ENCODE measurements at regions not wholly inside any gene's neighbourhood (a gene's known extent, or its start where the extent isn't known, plus 50 kb on each side); places are given as distances from the start of the nearest gene placed in this dataset.
"Not testable (repeated sequence)": the region's sequence is repeated elsewhere in the genome, so short reads cannot be mapped to it uniquely, and the experiment has no call there.

DNA sequence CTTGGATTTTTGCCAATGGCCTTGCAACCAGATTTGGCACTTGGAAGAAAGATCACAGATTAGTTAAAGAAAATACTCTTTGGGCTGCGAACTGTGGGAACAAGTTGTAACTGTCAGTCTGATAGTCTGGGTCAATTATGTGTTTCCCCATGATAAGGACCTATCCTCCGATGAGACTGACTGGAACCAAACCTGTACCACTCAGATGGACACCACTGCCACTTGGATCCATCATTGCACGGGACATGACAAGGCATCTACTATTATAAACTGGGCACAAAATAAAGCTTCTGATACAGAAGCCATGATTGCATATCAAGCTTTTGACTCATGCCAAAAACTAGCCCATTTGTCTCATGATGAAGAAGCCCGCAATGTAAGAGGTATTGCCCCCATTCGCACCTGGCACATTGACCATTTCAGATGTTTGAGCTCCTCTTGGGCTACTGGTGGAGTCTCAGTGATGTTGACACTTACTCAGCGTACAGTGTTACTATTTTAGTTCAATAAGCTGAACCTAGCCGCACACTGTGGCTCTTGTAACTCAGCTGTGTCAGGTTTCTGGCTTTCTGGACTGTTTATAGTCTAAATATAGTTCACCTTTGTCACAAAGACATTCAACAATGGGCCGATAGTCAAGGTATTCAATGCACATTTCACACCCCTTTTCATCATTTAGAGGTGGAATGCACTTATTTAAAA is 179.8 kb upstream of the RBBP8 start:
- DNase-seq: no peak

DNA sequence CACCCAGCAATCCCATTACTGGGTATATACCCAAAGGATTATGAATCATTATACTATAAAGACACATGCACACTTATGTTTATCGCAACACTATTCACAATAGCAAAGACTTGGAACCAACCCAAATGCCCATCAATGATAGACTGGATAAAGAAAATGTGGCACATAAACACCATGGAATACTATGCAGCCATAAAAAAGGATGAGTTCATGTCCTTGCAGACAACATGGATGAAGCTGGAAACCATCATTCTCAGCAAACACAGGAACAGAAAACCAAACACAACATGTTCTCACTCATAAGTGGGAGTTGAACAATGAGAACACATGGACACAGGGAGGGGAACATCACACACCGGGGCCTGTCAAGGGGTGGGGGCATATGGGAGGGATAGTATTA is 169.1 kb upstream of the RBBP8 start:
- DNase-seq: not testable (repeated sequence)

- DNase-seq: no peak
Observed at GRCh38 chr18:22765896-22766295, 167.2 kb upstream of the RBBP8 start.

DNA sequence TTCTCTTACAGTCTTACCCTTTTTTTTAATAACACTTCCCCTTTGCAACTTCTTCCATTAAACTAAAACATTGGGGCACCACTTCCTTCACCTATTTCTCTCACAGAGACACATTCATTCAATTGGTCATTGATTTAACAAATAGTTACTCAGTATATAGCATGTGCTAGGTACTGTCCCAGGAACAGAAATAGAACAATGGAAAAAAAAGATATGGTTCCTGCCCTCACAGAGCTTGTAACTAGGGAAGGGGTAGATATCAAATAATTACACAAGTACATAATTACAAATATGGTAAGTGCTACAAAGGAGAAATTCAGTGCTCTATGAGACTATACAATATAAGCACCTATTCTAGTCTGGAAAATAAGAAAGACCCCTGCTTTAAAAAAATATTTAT is 165.5 kb upstream of the RBBP8 start:
- DNase-seq: no peak

DNA sequence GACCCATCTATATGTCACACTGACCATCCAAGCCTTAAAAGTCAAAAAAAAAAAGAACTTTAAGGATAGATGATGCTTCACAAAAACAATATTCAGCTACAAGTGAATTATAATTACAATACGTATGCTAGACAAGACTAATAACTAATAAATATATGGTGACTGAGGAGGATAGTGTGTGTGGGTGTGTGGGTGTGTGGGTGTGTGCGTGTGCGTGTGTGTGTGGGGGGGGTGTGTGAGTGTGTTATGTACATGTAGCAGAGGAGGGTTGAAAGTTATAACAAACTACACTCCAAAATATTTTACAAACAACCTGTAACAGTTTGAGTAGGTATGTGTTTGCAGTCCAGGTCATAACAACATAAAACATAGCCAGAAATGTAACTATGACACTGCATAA is 159.2 kb upstream of the RBBP8 start:
- no peak for DNase-seq

- no peak for DNase-seq
Observed at GRCh38 chr18:22778996-22779395, 154.1 kb upstream of the RBBP8 start.

DNA sequence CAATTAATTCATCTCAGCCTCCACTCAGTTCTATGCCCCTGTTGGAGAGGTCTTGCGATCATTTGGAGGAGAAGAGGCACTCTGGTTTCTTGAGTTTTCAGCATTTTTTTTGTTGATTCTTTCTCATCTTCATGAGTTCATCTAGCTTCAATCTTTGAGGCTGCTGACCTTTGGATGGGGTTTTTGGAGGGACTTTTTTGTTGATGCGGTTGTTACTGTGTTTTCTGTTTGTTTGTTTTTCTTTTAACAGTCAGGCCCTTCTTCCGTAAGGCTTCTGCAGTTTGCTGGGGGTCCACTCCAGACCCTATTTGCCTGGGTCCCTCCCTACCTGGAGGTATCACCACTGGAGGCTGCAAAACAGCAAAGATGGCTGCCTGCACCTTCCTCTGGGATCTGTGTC is 149.9 kb upstream of the RBBP8 start:
- DNase-seq: no peak

DNA sequence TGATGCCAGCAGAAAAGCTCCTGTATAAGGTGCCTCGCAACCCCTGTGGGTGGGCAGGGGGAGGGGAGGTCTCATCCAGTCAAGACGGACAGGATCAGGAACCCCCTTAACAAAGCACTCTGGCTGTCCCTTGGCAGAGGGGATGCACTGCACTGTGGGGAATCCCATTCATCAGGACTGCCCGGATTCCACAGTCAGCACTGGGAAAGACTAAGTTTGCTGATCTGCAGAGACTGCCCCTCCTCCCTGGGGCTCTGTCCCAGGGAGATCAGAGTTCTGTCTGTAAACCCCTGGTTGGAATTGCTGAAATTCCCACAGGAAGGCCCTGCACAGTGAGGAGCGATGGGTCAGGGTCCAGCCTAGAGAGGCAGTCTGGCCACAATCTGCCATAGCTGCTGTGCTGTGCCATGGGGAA is 149.5 kb upstream of the RBBP8 start:
- no peak for DNase-seq

DNA sequence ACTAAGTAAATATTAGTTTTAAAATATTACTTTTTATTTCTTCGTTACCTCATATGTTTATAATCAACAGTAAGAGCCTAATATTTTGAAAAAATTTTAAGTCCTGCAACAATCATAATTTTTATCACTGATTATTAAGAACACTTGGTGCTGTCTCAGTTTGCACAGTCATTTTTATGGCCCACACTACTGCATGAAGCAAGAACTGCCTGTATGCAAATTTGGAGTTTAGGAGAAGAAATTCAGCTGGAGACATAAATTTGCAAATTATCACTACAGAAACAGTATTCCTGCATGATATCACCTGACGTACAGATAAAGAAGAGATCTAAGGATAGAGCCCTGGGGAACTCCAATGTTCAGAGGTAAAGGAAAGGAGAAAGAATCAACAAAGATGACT is 144.1 kb upstream of the RBBP8 start:
- DNase-seq: no peak

GRCh38 chr18:22789600-22789999 is 143.5 kb upstream of the RBBP8 start:
- no peak for DNase-seq

DNA sequence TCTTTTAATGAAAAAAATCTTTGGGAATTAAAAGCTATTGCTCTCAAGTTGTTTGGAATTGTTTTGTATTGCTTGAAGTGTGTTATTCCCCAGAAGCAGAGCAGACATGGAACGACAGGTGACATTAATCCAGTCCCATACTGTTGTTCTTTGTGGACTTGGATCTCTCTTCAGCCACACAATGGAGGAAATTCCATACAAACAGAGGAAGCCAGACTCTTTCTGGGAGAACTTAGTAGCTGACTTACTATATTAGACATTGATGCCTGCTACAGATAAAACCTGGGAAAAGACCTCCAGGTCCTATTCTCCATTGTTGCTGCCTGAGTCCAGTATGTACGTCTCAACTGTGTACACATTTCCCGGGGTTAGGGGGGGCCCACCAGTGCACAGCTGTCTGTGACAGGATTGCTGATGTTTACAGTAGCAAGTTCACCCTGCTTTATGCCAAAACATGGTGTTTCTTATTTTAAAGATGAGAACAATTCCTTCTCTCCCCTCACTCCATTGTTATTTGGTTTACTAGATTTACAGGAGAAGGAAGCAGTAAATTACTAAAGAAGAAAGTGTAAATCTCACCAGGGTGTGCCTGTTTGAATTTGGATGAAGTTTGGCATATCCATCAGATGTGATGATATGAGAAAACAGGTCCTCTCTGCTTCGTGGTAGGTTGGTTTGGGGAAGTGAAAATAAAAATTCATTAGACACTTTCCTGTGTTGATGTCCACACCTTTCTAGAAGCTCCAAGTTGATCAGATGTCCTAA is 142.4 kb upstream of the RBBP8 start:
- no peak for DNase-seq

DNA sequence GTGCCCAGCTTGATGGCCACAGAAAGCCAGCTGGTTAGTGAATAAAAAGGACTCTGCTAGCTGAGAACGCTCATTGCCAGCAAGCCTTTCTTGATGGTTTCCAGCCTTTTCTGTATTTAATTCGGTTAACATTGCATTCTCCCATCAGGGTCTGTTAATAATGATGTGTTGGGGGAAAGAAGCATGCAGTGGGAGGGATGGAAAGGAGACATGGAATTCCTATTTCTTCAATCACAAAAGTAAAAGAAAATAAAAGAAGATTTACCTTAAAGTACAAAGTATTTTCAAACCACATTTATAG is 141.9 kb upstream of the RBBP8 start:
- no peak for DNase-seq

DNA sequence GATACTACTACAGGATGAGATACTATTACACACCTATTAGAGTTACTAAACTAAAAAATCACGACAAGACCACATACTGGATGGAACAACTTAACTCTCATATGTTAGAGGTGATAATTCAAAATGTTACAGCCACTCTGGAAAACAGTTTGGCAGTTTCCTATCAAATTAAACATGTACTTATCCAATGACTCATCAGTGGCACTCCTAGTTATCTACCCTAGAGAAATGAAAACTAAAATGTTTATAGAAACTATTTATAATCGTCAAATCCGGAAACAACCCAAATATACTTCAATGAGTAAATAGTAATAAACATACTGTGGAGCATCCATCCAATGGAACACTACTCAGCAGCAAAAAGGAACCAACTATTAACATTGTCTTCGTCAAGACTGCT is 137.0 kb upstream of the RBBP8 start:
- DNase-seq: no peak

- DNase-seq: no peak
Observed at GRCh38 chr18:22800551-22800951, 132.6 kb upstream of the RBBP8 start.

DNA sequence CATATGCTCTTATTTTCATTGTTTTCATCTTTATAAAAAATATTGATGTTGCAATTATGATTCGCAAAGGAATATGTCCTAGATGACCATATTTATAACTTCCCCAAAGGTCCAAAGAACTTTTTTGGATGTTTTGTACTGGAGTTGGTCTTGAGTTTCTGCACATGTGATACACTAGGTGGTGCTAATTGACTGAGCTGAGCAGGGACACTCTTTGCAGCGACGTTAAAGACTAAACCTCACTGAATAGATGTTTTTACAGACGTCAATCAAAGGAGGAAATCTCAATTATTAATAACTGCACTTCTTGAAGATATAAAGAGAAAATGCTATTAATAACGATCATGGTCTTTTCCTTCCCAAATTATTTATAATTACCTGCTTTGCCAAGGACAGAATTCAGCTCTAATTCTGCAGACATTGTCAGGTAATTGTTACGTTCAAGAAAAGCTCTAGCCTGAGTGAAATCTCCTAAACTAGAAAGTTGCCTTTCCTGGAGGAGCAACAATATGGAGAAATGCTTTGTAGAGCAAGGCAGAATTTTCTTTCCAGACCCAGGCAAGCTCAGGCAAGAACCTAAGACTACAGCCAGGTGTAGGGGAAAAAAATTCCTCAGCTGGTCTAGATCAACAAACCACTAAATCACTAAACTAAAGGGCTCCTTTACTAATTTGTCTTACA is 119.3 kb upstream of the RBBP8 start:
- DNase-seq: peak; percentile 37

DNA sequence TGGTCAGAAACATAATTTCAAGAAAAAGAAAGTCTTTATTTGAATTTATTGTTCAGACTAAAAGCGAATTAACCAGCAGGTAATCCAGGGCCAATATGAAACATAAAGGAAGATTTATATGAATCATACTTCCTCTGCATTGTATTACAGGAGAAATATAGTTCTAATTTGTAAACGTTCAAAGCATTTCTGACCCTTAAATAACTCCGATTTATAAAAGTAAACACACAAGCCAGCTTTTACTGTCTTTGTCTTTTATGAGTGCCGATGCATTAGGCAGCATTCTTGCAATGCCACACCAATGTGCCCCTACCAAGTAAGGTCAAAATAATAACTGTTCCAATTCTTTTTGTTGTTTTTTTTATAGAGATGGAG is 118.8 kb upstream of the RBBP8 start:
- no peak for DNase-seq

DNA sequence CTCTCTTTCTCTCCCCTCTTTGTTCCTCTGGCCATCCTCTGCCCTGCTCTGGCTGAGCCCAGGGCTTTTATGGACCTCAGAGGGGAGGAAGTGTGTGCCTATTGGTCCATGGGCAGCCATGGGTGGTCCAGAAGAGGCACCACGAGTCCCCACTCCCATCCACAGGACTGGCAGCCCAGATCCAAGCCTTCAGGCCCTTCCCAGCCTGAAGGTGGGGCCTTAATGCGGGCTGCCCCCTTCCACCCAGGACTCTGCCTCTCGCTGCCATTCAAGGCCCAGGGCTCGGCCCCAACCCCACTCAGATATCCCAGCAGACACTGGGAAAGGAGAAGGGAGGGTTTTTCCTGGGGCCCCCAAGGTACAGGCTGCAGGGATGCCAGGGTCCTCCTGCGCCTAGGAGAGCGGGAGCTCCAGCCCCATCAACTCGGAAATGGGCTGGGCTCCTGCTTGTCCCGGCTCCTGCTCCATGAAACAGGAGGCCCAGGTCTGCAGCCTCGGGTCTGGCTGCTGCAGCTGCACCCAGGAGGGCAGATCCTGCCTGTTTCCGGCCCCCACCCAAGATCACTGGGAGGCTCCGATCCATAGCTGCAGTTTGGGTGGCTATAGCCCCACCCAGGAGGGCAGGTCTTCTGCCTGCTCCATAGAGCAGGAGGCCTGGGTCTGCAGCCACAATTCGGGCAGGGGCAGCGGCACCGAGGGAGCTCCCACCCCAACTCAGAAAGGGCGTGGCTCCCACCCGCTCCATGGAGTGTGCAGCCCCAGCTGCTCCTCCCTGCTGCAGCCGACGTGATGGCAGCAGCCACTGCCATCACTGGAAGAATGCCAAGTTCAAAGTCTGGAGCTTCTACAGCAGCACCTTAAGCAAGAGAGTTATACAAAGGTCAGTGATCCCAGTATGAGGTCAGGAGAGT is 116.6 kb upstream of the RBBP8 start:
- DNase-seq: no peak

DNA sequence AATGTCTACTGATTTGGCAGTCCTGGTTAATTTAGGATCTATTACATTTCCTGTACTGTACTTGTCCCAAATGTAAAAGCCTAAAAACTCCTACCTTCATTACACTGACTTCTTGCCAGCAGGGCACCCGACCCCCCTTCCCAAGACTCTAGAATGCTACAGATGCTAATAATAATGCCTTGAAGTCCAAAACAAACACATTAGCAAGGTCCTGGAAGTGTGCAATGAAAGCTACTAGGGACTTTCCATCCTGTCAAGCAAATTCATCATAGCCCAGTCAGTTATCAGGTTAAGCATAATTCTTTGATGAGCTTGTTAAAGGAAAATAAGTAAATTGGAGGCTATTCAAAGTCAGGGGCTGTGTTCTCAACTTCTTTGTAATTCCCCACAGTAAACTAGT is 115.3 kb upstream of the RBBP8 start:
- no peak for DNase-seq

DNA sequence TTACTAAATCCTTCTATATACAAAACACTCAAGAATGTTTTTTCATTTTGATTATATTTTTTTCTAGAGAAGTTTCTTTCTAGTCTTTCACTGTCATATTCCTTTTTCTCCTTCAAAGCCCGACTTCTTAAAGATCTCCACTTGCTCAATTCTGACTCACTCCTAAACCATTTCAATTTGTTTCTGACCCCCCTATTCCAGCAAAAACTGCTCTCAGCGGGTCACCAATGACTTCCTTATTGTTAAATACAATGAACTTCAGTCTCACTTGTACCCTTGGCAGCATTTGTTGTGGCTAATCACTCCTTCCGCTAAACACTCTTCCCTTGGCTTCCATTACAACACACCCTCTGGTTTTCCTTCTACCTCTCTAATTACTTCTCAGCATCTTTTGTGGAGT is 111.1 kb upstream of the RBBP8 start:
- no peak for DNase-seq

DNA sequence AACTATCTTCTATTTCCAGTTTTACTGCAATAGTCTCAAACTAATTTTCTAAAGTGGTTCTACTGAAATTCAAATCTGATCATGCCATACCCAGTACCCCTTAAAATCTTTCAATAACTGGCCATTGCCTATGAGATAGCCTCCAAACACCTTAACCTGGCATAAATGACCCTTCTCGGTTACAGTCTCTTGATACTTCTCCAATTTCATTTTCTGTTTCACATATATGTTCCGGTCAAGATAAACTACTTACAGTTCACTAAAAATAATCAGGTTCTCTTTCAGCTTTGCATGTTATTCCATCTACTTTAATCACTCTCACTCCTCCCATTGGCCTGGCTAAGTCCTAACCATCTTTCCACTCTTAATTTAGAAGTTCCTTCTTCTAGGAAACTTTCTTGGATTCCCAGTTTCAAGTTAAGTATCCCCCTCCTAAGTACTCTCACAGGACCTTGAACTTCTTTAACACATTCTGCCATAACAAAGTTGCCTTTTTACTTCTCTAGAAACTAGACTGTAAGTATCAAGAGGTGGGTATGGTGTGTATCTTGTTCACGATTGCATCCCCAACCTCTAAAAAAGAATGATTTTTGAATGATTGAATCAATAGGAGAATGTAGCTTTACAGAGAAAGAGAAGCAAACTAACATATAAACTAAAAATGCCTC is 110.2 kb upstream of the RBBP8 start:
- no peak for DNase-seq

- no peak for DNase-seq
Observed at GRCh38 chr18:22826726-22827125, 106.4 kb upstream of the RBBP8 start.

DNA sequence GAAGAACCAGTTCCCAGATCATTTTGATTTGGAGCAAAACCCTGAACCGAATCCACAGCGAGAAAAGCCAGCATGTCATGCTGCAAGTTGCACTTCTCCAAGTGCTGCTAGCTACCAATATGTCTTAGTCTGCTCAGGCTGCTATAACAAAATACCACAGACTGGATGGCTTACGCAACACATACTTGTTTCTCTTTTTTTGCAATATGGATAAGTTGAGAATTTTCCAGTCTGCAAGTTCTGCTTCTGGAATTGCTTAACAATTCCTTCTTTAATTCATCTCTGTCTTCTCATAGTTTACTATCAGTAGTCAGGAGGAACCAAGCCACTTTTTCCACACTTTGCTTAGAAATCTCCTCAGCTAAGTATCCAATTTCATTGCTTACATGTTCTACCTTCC is 105.9 kb upstream of the RBBP8 start:
- DNase-seq: no peak

GRCh38 chr18:22827741-22828140 is 105.4 kb upstream of the RBBP8 start:
- no peak for DNase-seq

Measured in NCI-H748 treated with DMSO at 0.1 percent for 48 hours (cell line).